ENCODE measurements at regions not wholly inside any gene's neighbourhood (a gene's known extent, or its start where the extent isn't known, plus 50 kb on each side); places are given as distances from the start of the nearest gene placed in this dataset.

- DNase-seq (ENCODE audit: low read depth, low spot score) (no peak), ATAC-seq (no peak)
- intact Hi-C loops (cut with micrococcal nuclease; ENCODE audit: unreplicated experiment) (no loop called here), in situ Hi-C loops (cut with HindIII; ENCODE audit: low pct_unique_long_range_greater_than_20kb, low sequenced_read_pairs) (no loop called here)
- H3K36me3 ChIP-seq (ENCODE audit: control insufficient read depth, insufficient read depth, low read length): no peaks in the 10 kb centered on the region
- no peaks in the 10 kb centered on the region for H3K9me3 ChIP-seq (ENCODE audit: control insufficient read depth, insufficient read depth, low read depth, low read length)
- H3K27ac ChIP-seq (ENCODE audit: low read length): no peak overlapping the region
- H3K4me1 ChIP-seq (ENCODE audit: control insufficient read depth, insufficient read depth, low read length): no peaks in the 10 kb centered on the region
- POLR2A ChIA-PET: no interaction called here
- no TSS peak for BruUV-seq (replicated peaks)
- TF ChIP-seq REST (IDR thresholded peaks at IDR 0.05; ENCODE audit: insufficient read depth in 1 of 2, low read depth in 2 of 2, low read length in 1 of 2) (no peak), CTCF (IDR thresholded peaks at IDR 0.05) (no peak), SIN3A (IDR thresholded peaks at IDR 0.05; ENCODE audit: borderline replicate concordance, insufficient read depth, low read depth, low read length) (no peak), POLR2AphosphoS5 (IDR thresholded peaks at IDR 0.05; ENCODE audit: low read depth, low read length) (no peak), TCF7L2 (IDR thresholded peaks at IDR 0.05; ENCODE audit: low read depth, low read length) (no peak)
- no peaks in the 10 kb centered on the region; the same call in 1 of the 2 replicates for H3K27me3 ChIP-seq (ENCODE audit: control insufficient read depth, insufficient read depth, low read length)
- CTCF ChIA-PET: no interaction called here
- no peak overlapping the region for H3K4me3 ChIP-seq (ENCODE audit: low read depth in 2 of 2, low read length in 2 of 2)
Measured at GRCh38 chr5:171568389-171568788, 148.9 kb downstream of the FGF18 start.

- ChIA-PET POLR2A (no interaction called here), CTCF (no interaction called here)
- no peaks in the 10 kb centered on the region for H3K4me1 ChIP-seq (ENCODE audit: control insufficient read depth, insufficient read depth, low read length)
- no peak for DNase-seq (ENCODE audit: low read depth, low spot score)
- H3K27ac ChIP-seq (ENCODE audit: low read length): no peak overlapping the region
- no peaks in the 10 kb centered on the region for H3K36me3 ChIP-seq (ENCODE audit: control insufficient read depth, insufficient read depth, low read length)
- no peak overlapping the region for H3K4me3 ChIP-seq (ENCODE audit: low read depth in 2 of 2, low read length in 2 of 2)
- intact Hi-C loops (cut with micrococcal nuclease; ENCODE audit: unreplicated experiment) (no loop called here), in situ Hi-C loops (cut with HindIII; ENCODE audit: low pct_unique_long_range_greater_than_20kb, low sequenced_read_pairs) (no loop called here)
- H3K27me3 ChIP-seq (ENCODE audit: control insufficient read depth, insufficient read depth, low read length): no peaks in the 10 kb centered on the region; the same call in 1 of the 2 replicates
- no peak for ATAC-seq
- no TSS peak for BruUV-seq (replicated peaks)
- TF ChIP-seq POLR2AphosphoS5 (IDR thresholded peaks at IDR 0.05; ENCODE audit: low read depth, low read length): no peak
- TF ChIP-seq TCF7L2 (IDR thresholded peaks at IDR 0.05; ENCODE audit: low read depth, low read length): no peak
- TF ChIP-seq SIN3A (IDR thresholded peaks at IDR 0.05; ENCODE audit: borderline replicate concordance, insufficient read depth, low read depth, low read length): no peak
- no peak for TF ChIP-seq CTCF (IDR thresholded peaks at IDR 0.05)
- TF ChIP-seq REST (IDR thresholded peaks at IDR 0.05; ENCODE audit: insufficient read depth in 1 of 2, low read depth in 2 of 2, low read length in 1 of 2): no peak
- H3K9me3 ChIP-seq (ENCODE audit: control insufficient read depth, insufficient read depth, low read depth, low read length): no peaks in the 10 kb centered on the region
Measured at GRCh38 chr5:171569065-171569712, 149.7 kb downstream of the FGF18 start.

All from Panc1 (cell line).